Panc1 (cell line): ENCODE measurements at regions not wholly inside any gene's neighbourhood (a gene's known extent, or its start where the extent isn't known, plus 50 kb on each side); places are given as distances from the start of the nearest gene placed in this dataset.

ENCODE experiments used
- SIN3A ChIP-seq: IDR thresholded peaks from 2 replicates; pipeline ENCODE4 v1.6.1; 2012; ENCODE audit warnings: low read depth, mild to moderate bottlenecking, low read length, moderate library complexity, borderline replicate concordance; ENCODE audit not compliant: insufficient read depth
- TF ChIP-seq, protein P1 (sequence below): fragments of 450-650 bp; IDR thresholded peaks from 2 replicates; pipeline ENCODE4 v1.5.1; 2017; ENCODE audit warnings: mild to moderate bottlenecking

DNA sequence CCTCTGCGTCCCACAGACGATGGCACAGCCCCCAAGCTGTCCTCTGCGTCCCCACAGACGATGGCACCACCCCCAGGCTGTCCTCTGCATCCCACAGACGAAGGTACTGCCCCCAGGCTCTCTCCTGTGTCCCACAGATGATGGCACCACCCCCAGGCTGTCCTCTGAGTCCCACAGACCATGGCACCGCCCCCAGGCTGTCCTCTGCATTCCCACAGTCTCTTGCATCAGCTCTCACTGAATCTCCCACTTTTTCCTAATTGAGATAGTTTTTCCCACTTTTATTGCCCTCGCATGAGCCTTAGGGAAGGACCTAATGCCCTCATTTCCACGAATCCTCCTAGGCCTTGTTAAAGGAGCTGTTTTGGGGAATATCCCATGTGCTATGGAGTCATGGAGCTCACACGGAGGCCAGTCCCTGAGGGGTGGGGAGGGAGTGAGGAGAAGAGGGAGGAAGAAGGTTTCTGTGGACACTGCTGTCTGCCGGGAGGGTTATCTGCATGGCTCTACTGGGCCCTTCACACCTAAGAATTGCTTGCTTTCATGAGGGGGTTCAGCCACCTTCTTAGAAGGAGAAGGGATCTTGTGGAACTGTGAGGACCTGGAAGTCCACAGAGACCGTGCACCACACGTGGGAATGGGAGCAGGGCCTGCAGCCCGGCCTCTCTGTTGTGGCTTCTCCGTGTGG, 58.2 kb upstream of the PTCH1 start:
- TF ChIP-seq, protein P1, sequence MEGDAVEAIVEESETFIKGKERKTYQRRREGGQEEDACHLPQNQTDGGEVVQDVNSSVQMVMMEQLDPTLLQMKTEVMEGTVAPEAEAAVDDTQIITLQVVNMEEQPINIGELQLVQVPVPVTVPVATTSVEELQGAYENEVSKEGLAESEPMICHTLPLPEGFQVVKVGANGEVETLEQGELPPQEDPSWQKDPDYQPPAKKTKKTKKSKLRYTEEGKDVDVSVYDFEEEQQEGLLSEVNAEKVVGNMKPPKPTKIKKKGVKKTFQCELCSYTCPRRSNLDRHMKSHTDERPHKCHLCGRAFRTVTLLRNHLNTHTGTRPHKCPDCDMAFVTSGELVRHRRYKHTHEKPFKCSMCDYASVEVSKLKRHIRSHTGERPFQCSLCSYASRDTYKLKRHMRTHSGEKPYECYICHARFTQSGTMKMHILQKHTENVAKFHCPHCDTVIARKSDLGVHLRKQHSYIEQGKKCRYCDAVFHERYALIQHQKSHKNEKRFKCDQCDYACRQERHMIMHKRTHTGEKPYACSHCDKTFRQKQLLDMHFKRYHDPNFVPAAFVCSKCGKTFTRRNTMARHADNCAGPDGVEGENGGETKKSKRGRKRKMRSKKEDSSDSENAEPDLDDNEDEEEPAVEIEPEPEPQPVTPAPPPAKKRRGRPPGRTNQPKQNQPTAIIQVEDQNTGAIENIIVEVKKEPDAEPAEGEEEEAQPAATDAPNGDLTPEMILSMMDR: no peak
- TF ChIP-seq SIN3A: no peak
